GM06990 (cell line): ENCODE measurements at regions not wholly inside any gene's neighbourhood (a gene's known extent, or its start where the extent isn't known, plus 50 kb on each side); places are given as distances from the start of the nearest gene placed in this dataset.

Experiments used
- DNase-seq: peaks from one replicate; pipeline ENCODE4 v3.0.0-alpha.2; 2011; ENCODE audit not compliant: insufficient read length; ENCODE audit errors: extremely low read depth
- H3K27me3 ChIP-seq: replicated peaks from 2 replicates; pipeline ENCODE4 v1.6.0; 2011; ENCODE audit warnings: low read length; ENCODE audit not compliant: control insufficient read depth, insufficient read depth
- H3K36me3 ChIP-seq: 2 replicates; pipeline ENCODE4 v1.5.1; 2011; ENCODE audit warnings: low read length; ENCODE audit not compliant: control insufficient read depth, insufficient read depth
- H3K4me3 ChIP-seq: replicated peaks from 2 replicates; pipeline ENCODE4 v1.5.1; 2011; ENCODE audit warnings: low read depth, mild to moderate bottlenecking, control low read depth, low read length
- TF ChIP-seq, protein P1 (sequence below): IDR thresholded peaks from 2 replicates; pipeline ENCODE4 v1.5.1; 2011; ENCODE audit warnings: low read length, control low read depth, mild to moderate bottlenecking, inconsistent platforms; ENCODE audit not compliant: insufficient read depth, poor library complexity, severe bottlenecking

DNA sequence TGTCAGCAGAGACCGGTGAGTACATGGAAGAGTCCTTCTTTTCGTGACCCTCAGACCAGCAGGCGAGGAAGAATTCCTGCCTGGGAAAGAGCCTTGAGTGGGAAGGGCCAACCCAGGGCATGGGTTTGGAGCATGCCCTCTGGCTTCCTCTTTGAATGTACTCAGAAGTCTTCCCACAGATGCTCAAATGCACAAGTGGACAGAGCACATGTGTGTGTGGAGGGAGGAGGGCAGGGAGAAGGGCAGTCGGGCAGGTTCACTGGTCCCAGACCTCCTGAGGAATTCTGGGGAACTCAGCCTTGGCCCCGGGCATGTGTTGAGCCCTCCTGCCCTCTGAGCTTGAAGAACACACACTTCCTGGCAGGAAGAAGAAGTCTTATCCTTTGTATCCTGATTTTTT is 63.2 kb upstream of the HELT start:
- no peak for DNase-seq
- Histone ChIP-seq H3K36me3 (no peaks in the 10 kb centered on the region), H3K27me3 (no peaks in the 10 kb centered on the region; the same call in 1 of the 2 replicates), H3K4me3 (no peak overlapping the region)
- TF ChIP-seq, protein P1, sequence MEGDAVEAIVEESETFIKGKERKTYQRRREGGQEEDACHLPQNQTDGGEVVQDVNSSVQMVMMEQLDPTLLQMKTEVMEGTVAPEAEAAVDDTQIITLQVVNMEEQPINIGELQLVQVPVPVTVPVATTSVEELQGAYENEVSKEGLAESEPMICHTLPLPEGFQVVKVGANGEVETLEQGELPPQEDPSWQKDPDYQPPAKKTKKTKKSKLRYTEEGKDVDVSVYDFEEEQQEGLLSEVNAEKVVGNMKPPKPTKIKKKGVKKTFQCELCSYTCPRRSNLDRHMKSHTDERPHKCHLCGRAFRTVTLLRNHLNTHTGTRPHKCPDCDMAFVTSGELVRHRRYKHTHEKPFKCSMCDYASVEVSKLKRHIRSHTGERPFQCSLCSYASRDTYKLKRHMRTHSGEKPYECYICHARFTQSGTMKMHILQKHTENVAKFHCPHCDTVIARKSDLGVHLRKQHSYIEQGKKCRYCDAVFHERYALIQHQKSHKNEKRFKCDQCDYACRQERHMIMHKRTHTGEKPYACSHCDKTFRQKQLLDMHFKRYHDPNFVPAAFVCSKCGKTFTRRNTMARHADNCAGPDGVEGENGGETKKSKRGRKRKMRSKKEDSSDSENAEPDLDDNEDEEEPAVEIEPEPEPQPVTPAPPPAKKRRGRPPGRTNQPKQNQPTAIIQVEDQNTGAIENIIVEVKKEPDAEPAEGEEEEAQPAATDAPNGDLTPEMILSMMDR, result no peak

DNA sequence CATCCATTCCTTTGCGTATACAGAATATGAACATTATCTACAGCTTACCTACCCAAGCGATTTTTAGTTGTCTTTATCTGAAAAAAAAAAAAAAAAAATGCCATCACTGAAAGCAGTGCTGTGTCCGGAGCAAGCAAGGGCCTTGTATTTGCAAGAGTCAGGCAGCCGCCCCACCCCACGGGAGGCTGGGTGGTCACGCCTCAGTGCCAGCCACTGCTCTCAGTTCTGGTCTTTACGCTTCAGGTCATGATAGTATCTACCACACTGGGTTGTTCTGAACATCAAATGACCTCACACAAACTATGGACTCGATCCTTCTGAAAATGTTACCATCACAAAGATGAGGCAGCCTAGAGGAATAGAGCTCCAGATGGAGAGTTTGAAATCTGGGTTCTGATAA is 62.7 kb upstream of the HELT start:
- H3K36me3 ChIP-seq, result no peaks in the 10 kb centered on the region
- peak; percentile 69 for DNase-seq
- no peak overlapping the region for H3K4me3 ChIP-seq
- H3K27me3 ChIP-seq, result no peaks in the 10 kb centered on the region; the same call in 1 of the 2 replicates
- TF ChIP-seq, protein P1, result no peak

DNA sequence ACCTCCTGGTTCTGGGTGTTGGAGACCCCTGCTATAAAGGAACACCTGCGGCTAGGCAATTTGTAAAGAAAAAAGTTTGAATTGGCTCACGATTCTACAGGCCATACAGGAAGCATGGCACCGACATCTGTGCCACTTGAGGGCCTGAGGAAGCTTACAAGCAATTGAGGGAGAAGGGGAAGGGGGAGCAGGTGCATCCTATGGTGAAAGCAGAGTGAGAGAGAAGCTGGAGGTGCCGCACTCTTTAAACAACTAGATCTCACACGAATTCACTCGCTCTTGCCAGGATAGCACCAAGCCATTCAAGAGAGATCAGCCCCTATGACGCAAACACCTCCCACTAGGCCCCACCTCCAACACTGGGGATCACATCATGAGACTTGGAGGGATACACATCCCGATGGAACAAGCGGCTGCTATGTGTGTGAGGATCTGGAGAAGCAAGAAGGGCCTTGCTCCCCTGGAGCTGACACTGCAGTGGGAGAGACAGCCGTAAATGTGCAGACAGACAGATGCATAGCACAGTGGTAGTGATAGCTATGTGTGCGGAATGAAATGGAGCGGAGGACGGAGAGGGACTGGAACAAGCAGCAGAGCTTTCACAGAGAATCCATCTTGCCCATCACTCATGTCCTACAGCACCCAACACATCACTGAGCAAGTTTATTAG is 60.7 kb upstream of the HELT start:
- no peaks in the 10 kb centered on the region; the same call in 1 of the 2 replicates for H3K27me3 ChIP-seq
- no peak for DNase-seq
- TF ChIP-seq, protein P1, result no peak

DNA sequence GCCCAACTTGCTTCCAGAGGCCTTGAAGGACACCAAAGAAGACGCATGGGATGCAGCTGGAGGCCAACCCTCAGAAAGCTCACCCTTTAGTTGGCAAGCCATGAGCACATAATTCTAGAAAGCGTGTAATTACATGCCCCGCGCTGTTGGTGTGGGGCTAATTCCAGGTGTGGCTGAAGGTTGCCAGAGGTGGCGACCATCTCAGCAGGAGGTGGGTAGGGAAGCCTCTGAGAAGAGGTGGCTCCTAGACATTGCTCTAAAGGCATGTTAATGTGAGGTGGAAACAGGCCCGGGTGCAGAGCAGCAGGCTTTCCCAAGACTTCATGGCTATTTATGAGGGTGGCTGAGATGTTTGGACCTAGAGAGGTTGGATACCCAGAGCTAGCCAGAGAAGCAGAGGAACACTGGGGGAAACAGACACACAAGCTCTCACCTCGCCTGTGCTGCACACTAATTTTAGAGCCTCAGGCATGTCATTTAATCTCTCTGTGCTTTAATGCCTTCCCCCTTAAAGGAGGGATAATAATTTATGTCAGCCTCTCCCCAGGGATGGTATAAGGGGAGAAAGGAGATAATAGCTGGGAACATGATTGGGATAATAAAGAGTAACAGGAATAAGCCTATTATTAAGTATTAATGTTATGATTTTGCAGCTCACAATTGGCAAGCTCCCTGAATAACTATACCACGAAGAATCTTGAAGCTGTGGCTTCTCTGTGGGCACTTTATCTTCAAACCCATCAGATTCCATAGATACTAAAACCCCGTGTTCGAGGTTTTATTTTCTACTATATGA is 60.0 kb upstream of the HELT start:
- TF ChIP-seq, protein P1, result no peak
- DNase-seq, result no peak
- H3K36me3 ChIP-seq, result no peaks in the 10 kb centered on the region
- H3K27me3 ChIP-seq, result no peaks in the 10 kb centered on the region; the same call in 1 of the 2 replicates
- H3K4me3 ChIP-seq, result no peak overlapping the region

More for the DNA sequence above, 60.7 kb upstream of the HELT start:
- H3K4me3 ChIP-seq, result no peak overlapping the region
- H3K36me3 ChIP-seq, result no peaks in the 10 kb centered on the region

DNA sequence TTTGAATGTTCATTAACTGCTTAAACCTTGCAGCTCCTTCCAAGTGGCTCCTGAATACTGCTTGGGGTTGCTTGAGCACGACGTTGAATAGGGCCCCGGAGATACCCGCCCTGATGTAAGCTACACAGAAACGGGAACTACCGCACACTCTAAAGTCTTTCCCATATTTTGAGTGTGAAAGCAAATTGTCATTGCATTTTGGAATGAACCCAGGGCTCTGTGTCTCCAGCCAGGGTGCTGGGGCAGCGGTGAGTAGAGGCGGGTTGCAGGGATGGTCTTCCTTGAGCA is 59.4 kb upstream of the HELT start:
- Histone ChIP-seq H3K36me3 (no peaks in the 10 kb centered on the region), H3K27me3 (no peaks in the 10 kb centered on the region; the same call in 1 of the 2 replicates), H3K4me3 (no peak overlapping the region)
- TF ChIP-seq, protein P1, result no peak
- DNase-seq, result no peak

DNA sequence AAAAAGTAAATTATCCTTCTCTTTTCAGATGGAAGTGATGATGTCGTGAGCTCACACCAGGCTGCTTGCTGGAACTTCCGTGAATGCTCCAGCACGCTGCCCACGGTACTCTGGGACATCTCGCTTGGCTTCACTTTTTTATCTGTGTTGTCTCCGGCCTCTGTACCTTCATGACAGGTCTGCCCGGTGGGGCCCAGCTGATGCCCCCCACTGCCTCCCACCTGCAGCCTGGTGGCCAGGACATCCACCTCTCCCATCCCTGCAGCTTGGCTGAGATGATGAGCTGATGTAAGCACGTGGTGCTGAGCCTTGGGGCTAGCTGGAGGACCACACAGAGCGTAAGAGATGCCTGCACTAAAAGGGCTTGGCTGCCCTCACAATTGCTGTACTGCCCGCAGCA is 59.0 kb upstream of the HELT start:
- DNase-seq, result no peak

More for the DNA sequence above, 59.0 kb upstream of the HELT start:
- TF ChIP-seq, protein P1, result no peak
- no peaks in the 10 kb centered on the region; the same call in 1 of the 2 replicates for H3K27me3 ChIP-seq
- no peak overlapping the region for H3K4me3 ChIP-seq
- H3K36me3 ChIP-seq, result no peaks in the 10 kb centered on the region
